Eye (tissue), 1 donor: ENCODE measurements at regions not wholly inside any gene's neighbourhood (a gene's known extent, or its start where the extent isn't known, plus 50 kb on each side); places are given as distances from the start of the nearest gene placed in this dataset.
"Not testable (repeated sequence)": the region's sequence is repeated elsewhere in the genome, so short reads cannot be mapped to it uniquely, and the experiment has no call there.

Experiments
- DNase-seq: peaks from one replicate; pipeline ENCODE4 v3.0.0-alpha.2; 2015

- no peak for DNase-seq
Observed at GRCh38 chr3:154898916-154899315, 181.2 kb upstream of the MME start.

GRCh38 chr3:154898443-154898842, 181.7 kb upstream of the MME start:
- DNase-seq: no peak

- DNase-seq: no peak
Observed at GRCh38 chr3:154893813-154894212, 186.3 kb upstream of the MME start.

GRCh38 chr3:154889227-154889634, 190.9 kb upstream of the MME start:
- no peak for DNase-seq

GRCh38 chr3:154887869-154888268, 192.2 kb upstream of the MME start:
- no peak for DNase-seq

- DNase-seq: peak; percentile 35
Observed at GRCh38 chr3:154886437-154886836, 193.7 kb upstream of the MME start.

GRCh38 chr3:154885418-154885817, 194.7 kb upstream of the MME start:
- DNase-seq: no peak

GRCh38 chr3:154884952-154885351, 195.2 kb upstream of the MME start:
- DNase-seq: no peak

GRCh38 chr3:154875142-154875541, 205.0 kb upstream of the MME start:
- DNase-seq: no peak

GRCh38 chr3:154872696-154873095, 207.4 kb upstream of the MME start:
- DNase-seq: no peak

- no peak for DNase-seq
Observed at GRCh38 chr3:154872074-154872473, 208.0 kb upstream of the MME start.

- DNase-seq: no peak
Observed at GRCh38 chr3:154864947-154865346, 215.2 kb upstream of the MME start.

GRCh38 chr3:154862265-154862664, 217.9 kb upstream of the MME start:
- DNase-seq: no peak

- DNase-seq: not testable (repeated sequence)
Observed at GRCh38 chr3:154852998-154853397, 227.1 kb upstream of the MME start.

GRCh38 chr3:154852515-154852914, 227.6 kb upstream of the MME start:
- DNase-seq: no peak

- DNase-seq: no peak
Observed at GRCh38 chr3:154851644-154852043, 228.5 kb upstream of the MME start.

- no peak for DNase-seq
Observed at GRCh38 chr3:154850921-154851320, 229.2 kb upstream of the MME start.

GRCh38 chr3:154849408-154849807, 230.7 kb upstream of the MME start:
- DNase-seq: no peak

- peak; percentile 17 for DNase-seq
Observed at GRCh38 chr3:154844863-154845262, 235.3 kb upstream of the MME start.

- no peak for DNase-seq
Observed at GRCh38 chr3:154843647-154844046, 236.5 kb upstream of the MME start.

GRCh38 chr3:154842536-154842935, 237.6 kb upstream of the MME start:
- DNase-seq: no peak

GRCh38 chr3:154835639-154836038, 244.5 kb upstream of the MME start:
- DNase-seq: no peak

GRCh38 chr3:154834831-154835230, 245.3 kb upstream of the MME start:
- DNase-seq: not testable (repeated sequence)

- no peak for DNase-seq
Observed at GRCh38 chr3:154829929-154830328, 250.2 kb upstream of the MME start.

- DNase-seq: no peak
Observed at GRCh38 chr3:154819491-154819890, 260.6 kb upstream of the MME start.

GRCh38 chr3:154818676-154819255, 261.4 kb upstream of the MME start:
- no peak for DNase-seq
